ENCODE measurements at regions not wholly inside any gene's neighbourhood (a gene's known extent, or its start where the extent isn't known, plus 50 kb on each side); places are given as distances from the start of the nearest gene placed in this dataset.

DNA sequence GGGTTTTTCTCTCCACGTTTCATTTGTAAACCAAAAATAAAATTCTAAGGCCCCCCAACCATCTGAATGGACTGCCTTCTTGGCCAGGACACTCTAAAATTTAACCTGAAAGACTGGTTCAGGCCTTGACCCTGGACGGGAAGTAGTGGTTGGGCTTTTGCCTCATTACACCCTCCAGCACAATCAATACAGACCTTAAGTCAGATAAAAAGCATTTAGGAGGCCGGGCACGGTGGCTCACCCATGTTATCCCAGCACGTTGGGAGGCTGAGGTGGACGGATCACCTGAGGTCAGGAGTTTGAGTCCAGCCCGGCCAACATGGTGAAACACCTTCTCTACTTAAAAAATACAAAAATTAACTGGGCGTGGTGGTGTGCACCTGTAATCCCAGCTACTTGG, 91.6 kb upstream of the PPP1R26 start:
- TF ChIP-seq, protein P1, sequence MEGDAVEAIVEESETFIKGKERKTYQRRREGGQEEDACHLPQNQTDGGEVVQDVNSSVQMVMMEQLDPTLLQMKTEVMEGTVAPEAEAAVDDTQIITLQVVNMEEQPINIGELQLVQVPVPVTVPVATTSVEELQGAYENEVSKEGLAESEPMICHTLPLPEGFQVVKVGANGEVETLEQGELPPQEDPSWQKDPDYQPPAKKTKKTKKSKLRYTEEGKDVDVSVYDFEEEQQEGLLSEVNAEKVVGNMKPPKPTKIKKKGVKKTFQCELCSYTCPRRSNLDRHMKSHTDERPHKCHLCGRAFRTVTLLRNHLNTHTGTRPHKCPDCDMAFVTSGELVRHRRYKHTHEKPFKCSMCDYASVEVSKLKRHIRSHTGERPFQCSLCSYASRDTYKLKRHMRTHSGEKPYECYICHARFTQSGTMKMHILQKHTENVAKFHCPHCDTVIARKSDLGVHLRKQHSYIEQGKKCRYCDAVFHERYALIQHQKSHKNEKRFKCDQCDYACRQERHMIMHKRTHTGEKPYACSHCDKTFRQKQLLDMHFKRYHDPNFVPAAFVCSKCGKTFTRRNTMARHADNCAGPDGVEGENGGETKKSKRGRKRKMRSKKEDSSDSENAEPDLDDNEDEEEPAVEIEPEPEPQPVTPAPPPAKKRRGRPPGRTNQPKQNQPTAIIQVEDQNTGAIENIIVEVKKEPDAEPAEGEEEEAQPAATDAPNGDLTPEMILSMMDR (IDR thresholded peaks at IDR 0.05; ENCODE audit: insufficient read depth, low read depth, low read length), result no peak
- H3K4me3 ChIP-seq (ENCODE audit: low read depth, low read length), result no peak overlapping the region
- DNase-seq (ENCODE audit: low read depth), result no peak

DNA sequence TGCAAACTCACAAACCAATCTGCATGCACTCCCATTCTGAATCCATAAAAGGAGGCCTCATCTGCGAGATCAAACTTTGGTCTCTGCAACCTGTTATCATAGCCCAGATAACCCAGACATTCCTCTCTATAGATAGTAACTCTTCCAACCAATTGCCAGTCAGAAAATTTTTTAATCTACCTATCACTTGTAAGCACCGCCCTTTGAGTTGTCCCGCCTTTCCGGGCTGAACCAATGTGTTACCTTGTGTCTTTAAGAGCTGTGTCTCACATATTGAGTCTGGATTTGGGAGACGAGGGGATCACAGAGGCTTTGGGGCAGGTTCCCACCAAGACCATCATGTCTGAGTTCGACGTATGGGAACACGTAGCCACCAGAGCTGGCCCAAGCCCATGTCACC, 91.1 kb upstream of the PPP1R26 start:
- no peak overlapping the region for H3K4me3 ChIP-seq (ENCODE audit: low read depth, low read length)
- DNase-seq (ENCODE audit: low read depth), result no peak
- TF ChIP-seq, protein P1 (IDR thresholded peaks at IDR 0.05; ENCODE audit: insufficient read depth, low read depth, low read length), result no peak

DNA sequence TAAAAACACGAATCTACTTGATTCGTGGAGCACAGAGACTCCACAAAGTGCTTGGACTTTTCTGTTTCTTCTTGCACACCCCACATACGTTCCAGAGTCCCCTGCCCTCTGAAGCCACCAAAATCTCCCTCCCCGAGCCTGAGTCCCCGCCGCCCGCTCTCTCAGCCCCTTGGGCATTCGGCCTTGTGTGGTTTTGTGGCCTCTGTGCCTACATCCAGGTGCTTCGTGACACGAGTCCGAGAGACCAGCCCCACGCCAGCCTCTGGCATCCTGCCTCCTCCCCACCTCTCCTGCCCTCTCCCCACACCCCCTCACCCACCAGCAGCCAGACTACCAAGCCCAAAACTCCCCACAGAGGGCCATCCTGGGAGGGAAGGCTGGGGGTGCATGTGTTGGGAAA, 87.8 kb upstream of the PPP1R26 start:
- no peak overlapping the region for H3K4me3 ChIP-seq (ENCODE audit: low read depth, low read length)
- TF ChIP-seq, protein P1 (IDR thresholded peaks at IDR 0.05; ENCODE audit: insufficient read depth, low read depth, low read length), result no peak
- no peak for DNase-seq (ENCODE audit: low read depth)

DNA sequence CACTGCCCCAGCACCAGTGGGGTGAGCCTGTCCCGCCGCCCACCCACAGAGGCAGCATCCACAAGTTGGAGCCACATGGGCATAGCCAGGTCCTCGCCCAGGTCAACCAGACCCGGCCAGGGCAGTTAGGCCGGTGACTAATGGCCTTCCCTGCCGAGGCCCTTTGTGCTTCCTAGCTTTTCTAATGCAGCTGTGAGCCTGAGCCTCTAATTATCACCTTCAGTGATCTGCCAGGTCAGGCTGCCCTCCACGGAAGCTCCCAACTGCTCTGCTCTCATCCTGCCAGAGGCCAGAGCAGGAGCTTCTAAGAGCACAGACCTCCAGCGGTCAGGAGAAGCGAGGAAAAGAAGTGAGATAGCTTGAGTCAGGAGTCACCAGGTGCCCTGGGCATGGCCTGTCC, 87.1 kb upstream of the PPP1R26 start:
- no peak for DNase-seq (ENCODE audit: low read depth)
- TF ChIP-seq, protein P1 (IDR thresholded peaks at IDR 0.05; ENCODE audit: insufficient read depth, low read depth, low read length), result no peak
- H3K4me3 ChIP-seq (ENCODE audit: low read depth, low read length), result no peak overlapping the region

DNA sequence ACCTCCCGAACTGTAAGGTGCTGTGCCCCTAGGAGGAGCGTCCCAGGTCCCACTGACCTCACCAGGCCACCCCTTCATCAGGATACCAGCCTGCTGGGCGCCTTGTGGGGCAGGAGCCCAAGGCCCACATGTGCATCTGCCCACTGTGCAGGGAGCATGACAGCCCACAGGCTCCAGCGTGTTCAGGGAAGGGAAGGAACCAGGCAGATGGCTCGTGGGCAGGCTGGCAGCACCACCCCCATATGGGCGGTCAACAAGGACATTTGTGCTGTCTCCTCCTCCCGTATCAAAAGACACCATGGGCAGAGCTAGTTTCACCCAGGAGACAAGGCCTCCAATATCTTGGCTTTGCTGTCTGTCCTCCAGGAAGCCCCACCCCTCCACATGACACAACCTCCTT, 85.5 kb upstream of the PPP1R26 start:
- no peak for DNase-seq (ENCODE audit: low read depth)
- TF ChIP-seq, protein P1 (IDR thresholded peaks at IDR 0.05; ENCODE audit: insufficient read depth, low read depth, low read length), result no peak
- H3K4me3 ChIP-seq (ENCODE audit: low read depth, low read length), result no peak overlapping the region

DNA sequence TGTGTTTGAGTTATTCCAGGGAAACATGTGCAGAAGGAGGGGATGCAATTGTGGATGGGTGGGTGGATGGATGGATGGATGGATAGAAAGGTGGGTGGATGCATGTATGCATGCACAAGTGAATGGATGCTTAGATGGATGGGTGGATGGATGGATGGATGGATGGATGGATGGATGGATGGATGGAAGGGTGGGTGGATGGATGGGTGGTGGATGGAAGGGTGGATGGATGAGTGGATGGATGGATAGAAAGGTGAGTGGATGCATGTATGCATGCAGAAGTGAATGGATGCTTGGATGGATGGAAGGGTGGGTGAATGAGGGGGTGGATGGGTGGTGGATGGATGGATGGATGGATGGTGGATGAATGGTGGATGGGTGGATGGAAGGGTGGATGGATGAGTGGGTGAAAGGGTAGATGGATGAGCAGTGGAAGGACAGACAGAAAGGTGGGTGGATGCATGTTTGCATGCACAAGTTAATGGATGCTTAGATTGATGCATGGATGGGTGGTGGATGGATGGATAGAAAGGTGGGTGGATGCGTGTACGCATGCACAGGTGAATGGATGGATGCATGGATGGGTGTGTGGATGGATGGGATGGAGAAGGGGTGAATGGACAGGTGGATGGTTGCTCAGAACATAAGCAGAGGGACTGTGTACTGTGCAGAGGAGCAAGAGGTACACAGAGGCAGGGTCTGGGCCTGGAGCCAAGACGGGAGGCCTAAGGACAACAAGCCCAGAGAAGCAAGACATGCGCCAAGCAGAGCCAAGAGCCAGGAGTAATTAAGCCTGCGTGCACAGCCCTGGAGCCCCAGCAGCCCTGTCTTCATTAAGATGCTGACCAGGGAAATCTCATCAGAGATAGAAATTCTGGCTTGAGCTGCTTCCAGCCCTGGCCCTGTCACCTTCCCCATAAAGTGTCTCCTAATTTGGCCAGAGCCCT, 84.6 kb upstream of the PPP1R26 start:
- TF ChIP-seq, protein P1 (IDR thresholded peaks at IDR 0.05; ENCODE audit: insufficient read depth, low read depth, low read length), result no peak
- no peak for DNase-seq (ENCODE audit: low read depth)
- H3K4me3 ChIP-seq (ENCODE audit: low read depth, low read length), result no peak overlapping the region
